HL-60 (cell line): ENCODE measurements at regions not wholly inside any gene's neighbourhood (a gene's known extent, or its start where the extent isn't known, plus 50 kb on each side); places are given as distances from the start of the nearest gene placed in this dataset.

Experiments
- CTCF ChIP-seq: IDR thresholded peaks from one replicate; pipeline ENCODE4 v1.5.1; 2011; ENCODE audit warnings: low read length, control low read depth, inconsistent platforms; ENCODE audit not compliant: insufficient read depth
- REST ChIP-seq: IDR thresholded peaks from 2 replicates; pipeline ENCODE4 v1.6.1; 2012; ENCODE audit warnings: low read depth; ENCODE audit not compliant: insufficient replicate concordance

GRCh38 chr13:103130146-103130545 is 63.9 kb upstream of the SLC10A2 start:
- TF ChIP-seq CTCF (no peak), REST (no peak)
